H1 (cell line): ENCODE measurements at regions not wholly inside any gene's neighbourhood (a gene's known extent, or its start where the extent isn't known, plus 50 kb on each side); places are given as distances from the start of the nearest gene placed in this dataset.

Source experiments
- CTCF ChIA-PET: fragments of 300-600 bp; sonication (Branson Sonifier 250); formaldehyde crosslinking; loops from one replicate; lab custom pipeline; 2021; ENCODE audit not compliant: partially characterized antibody; lab: Charles Lee
- POLR2A ChIA-PET: fragments of 300-600 bp; sonication (Branson Sonifier 250); formaldehyde crosslinking; loops from one replicate; lab custom pipeline; 2021; ENCODE audit warnings: inconsistent platforms; ENCODE audit not compliant: partially characterized antibody; lab: Charles Lee
- DNase-seq, 2 experiments: peaks; one replicate each; pipeline versions ENCODE4 v3.0.0 to v3.0.0-alpha.2; 2010 to 2022; ENCODE audit warnings: low spot score in 2 of 2, low read depth in 1 of 2, mixed read lengths in 1 of 2
- FAIRE-seq: peaks from 2 replicates; lab custom pipeline; 2011; peaks lifted over from hg19 to GRCh38; lab: Jason Lieb, UNC
- H2AFZ ChIP-seq: 2 replicates; pipeline ENCODE4 v1.8.1; 2012; ENCODE audit warnings: low read length, inconsistent platforms
- H2AK5ac ChIP-seq: 2 replicates; pipeline ENCODE4 v1.6.1; 2013; ENCODE audit warnings: low read depth, low read length
- H2BK120ac ChIP-seq: replicated peaks from 2 replicates; pipeline ENCODE3; 2013; ENCODE audit warnings: low read depth, low read length, inconsistent platforms
- H2BK12ac ChIP-seq: 2 replicates; pipeline ENCODE4 v1.6.1; 2013; ENCODE audit warnings: low read depth, low read length
- H2BK15ac ChIP-seq: 2 replicates; pipeline ENCODE4 v1.6.1; 2013; ENCODE audit warnings: low read length
- H2BK20ac ChIP-seq: 2 replicates; pipeline ENCODE4 v1.6.1; 2013; ENCODE audit warnings: low read length
- H2BK5ac ChIP-seq: 2 replicates; pipeline ENCODE4 v1.6.1; 2013; ENCODE audit warnings: low read depth, low read length
- H3K14ac ChIP-seq: 2 replicates; pipeline ENCODE4 v1.6.1; 2013; ENCODE audit warnings: inconsistent platforms; ENCODE audit not compliant: insufficient read length
- H3K18ac ChIP-seq: 2 replicates; pipeline ENCODE4 v1.6.1; 2013; ENCODE audit warnings: low read length; ENCODE audit errors: extremely low read depth
- H3K23ac ChIP-seq: 2 replicates; pipeline ENCODE4 v1.6.1; 2013; ENCODE audit warnings: inconsistent platforms; ENCODE audit not compliant: insufficient read length
- H3K23me2 ChIP-seq: 2 replicates; pipeline ENCODE4 v1.6.1; 2013; ENCODE audit warnings: low read depth, low read length
- H3K27ac ChIP-seq: 2 replicates; pipeline ENCODE4 v1.6.1; 2011; ENCODE audit warnings: low read depth, low read length, inconsistent platforms
- H3K27me3 ChIP-seq, 4 experiments: replicated peaks in 1 of 4; 1 replicate in 1 of 4; 2 replicates in 3 of 4; pipeline versions ENCODE4 v1.6.1 to v1.8.1; 2011 to 2013; ENCODE audit warnings: low read length in 3 of 4, mild to moderate bottlenecking in 3 of 4, inconsistent platforms in 2 of 4, mixed read lengths in 2 of 4, moderate library complexity in 1 of 4; ENCODE audit not compliant: control insufficient read depth in 3 of 4, insufficient read depth in 3 of 4; ENCODE audit errors: extremely low read depth in 1 of 4
- H3K36me3 ChIP-seq, 4 experiments: 2 replicates each; pipeline versions ENCODE4 v1.6.1 to v1.8.1; 2011 to 2013; ENCODE audit warnings: mild to moderate bottlenecking in 4 of 4, low read length in 3 of 4, moderate library complexity in 2 of 4, control low read depth in 1 of 4, inconsistent platforms in 1 of 4; ENCODE audit not compliant: insufficient read depth in 4 of 4, control insufficient read depth in 2 of 4
- H3K4ac ChIP-seq: replicated peaks from 2 replicates; pipeline ENCODE3; 2013; ENCODE audit warnings: low read length, low read depth, mixed read lengths, inconsistent platforms; ENCODE audit not compliant: insufficient read length
- H3K4me1 ChIP-seq, 4 experiments: replicated peaks in 1 of 4; 1 replicate in 1 of 4; 2 replicates in 3 of 4; pipeline versions ENCODE4 v1.6.1 to v1.8.1; 2011 to 2013; ENCODE audit warnings: low read length in 3 of 4, inconsistent platforms in 2 of 4, mixed read lengths in 1 of 4; ENCODE audit not compliant: insufficient read depth in 4 of 4, control insufficient read depth in 3 of 4
- H3K4me2 ChIP-seq, 2 experiments: 2 replicates each; pipeline versions ENCODE4 v1.6.1 to v1.8.1; 2011 to 2013; ENCODE audit warnings: low read depth in 2 of 2, low read length in 2 of 2, control low read depth in 1 of 2, inconsistent platforms in 1 of 2, mild to moderate bottlenecking in 1 of 2; ENCODE audit not compliant: insufficient read depth in 1 of 2
- H3K4me3 ChIP-seq, 4 experiments: fragments of 200-600, 300-600 bp in 1 of 4; sonication (generic), shearing (Covaris generic), sonication (Bioruptor Twin) in 1 of 4; 2 replicates each; pipeline versions ENCODE4 v1.5.1 to v1.8.1; 2011 to 2016; ENCODE audit warnings: low read length in 4 of 4, low read depth in 3 of 4, control low read depth in 2 of 4, inconsistent platforms in 2 of 4, mild to moderate bottlenecking in 2 of 4, mixed read lengths in 1 of 4, moderate library complexity in 1 of 4; ENCODE audit not compliant: insufficient read depth in 2 of 4; ENCODE audit errors: extremely low read depth in 1 of 4
- H3K56ac ChIP-seq: replicated peaks from 2 replicates; pipeline ENCODE3; 2013; ENCODE audit warnings: low read depth, mild to moderate bottlenecking, mixed read lengths, low read length, inconsistent platforms; ENCODE audit not compliant: insufficient read length
- H3K79me1 ChIP-seq: 2 replicates; pipeline ENCODE4 v1.6.1; 2013; ENCODE audit warnings: low read depth, low read length, control low read depth
- H3K79me2 ChIP-seq, 2 experiments: 2 replicates each; pipeline versions ENCODE4 v1.6.1 to v1.8.1; 2012 to 2013; ENCODE audit warnings: low read length in 2 of 2, mild to moderate bottlenecking in 2 of 2, inconsistent platforms in 1 of 2; ENCODE audit not compliant: insufficient read depth in 2 of 2, control insufficient read depth in 1 of 2
- H3K9ac ChIP-seq, 4 experiments: replicated peaks in 1 of 4; 1 replicate in 1 of 4; 2 replicates in 3 of 4; pipeline versions ENCODE4 v1.6.1 to v1.8.1; 2011 to 2013; ENCODE audit warnings: low read depth in 3 of 4, low read length in 3 of 4, control low read depth in 2 of 4, mild to moderate bottlenecking in 2 of 4, moderate library complexity in 2 of 4, inconsistent platforms in 1 of 4; ENCODE audit errors: extremely low read depth in 1 of 4
- H3K9me3 ChIP-seq, 2 experiments: 2 replicates each; pipeline versions ENCODE4 v1.6.1 to v1.8.1; 2012 to 2013; ENCODE audit warnings: mild to moderate bottlenecking in 2 of 2, moderate library complexity in 2 of 2, control low read depth in 1 of 2, inconsistent platforms in 1 of 2, low read depth in 1 of 2, low read length in 1 of 2, mixed read lengths in 1 of 2; ENCODE audit not compliant: insufficient read depth in 2 of 2
- H4K20me1 ChIP-seq, 2 experiments: replicated peaks in 1 of 2; 2 replicates each; pipeline versions ENCODE3 to v1.8.1; 2011 to 2013; ENCODE audit warnings: inconsistent platforms in 2 of 2, low read length in 2 of 2, mild to moderate bottlenecking in 1 of 2; ENCODE audit not compliant: insufficient read depth in 2 of 2, control insufficient read depth in 1 of 2
- H4K5ac ChIP-seq: 2 replicates; pipeline ENCODE4 v1.6.1; 2013; ENCODE audit warnings: low read length, low read depth, mixed read lengths, inconsistent platforms; ENCODE audit not compliant: insufficient read length
- H4K8ac ChIP-seq: 2 replicates; pipeline ENCODE4 v1.8.0; 2013; ENCODE audit warnings: mild to moderate bottlenecking, moderate library complexity, low read length, inconsistent platforms; ENCODE audit not compliant: insufficient read depth; ENCODE audit errors: extremely low read depth
- H4K91ac ChIP-seq: replicated peaks from 2 replicates; pipeline ENCODE3; 2013; ENCODE audit warnings: low read length, mixed read lengths, inconsistent platforms; ENCODE audit not compliant: insufficient read length
- ATF3 ChIP-seq: IDR thresholded peaks from 2 replicates; pipeline ENCODE4 v1.6.1; 2011; ENCODE audit warnings: low read depth, mild to moderate bottlenecking, low read length; ENCODE audit not compliant: insufficient read depth
- POLR2A ChIP-seq, 2 experiments: IDR thresholded peaks; 1 replicate in 1 of 2; 2 replicates in 1 of 2; pipeline ENCODE4 v1.6.1; 2011; ENCODE audit warnings: low read depth in 2 of 2, low read length in 2 of 2, mild to moderate bottlenecking in 2 of 2; ENCODE audit errors: control extremely low read depth in 1 of 2
- WGBS, 2 experiments: shearing (Covaris generic) in 1 of 2; methylation state at CpG; one replicate each; pipeline versions ENCODE4 v1.1.6 to v1.1.7; 2013 to 2015; ENCODE audit warnings: low lambda C conversion rate in 2 of 2, mixed read lengths in 2 of 2, inconsistent platforms in 1 of 2, low coverage in 1 of 2, missing lambda C conversion rate in 1 of 2; ENCODE audit not compliant: insufficient replicate concordance in 2 of 2, insufficient coverage in 1 of 2, insufficient read length in 1 of 2; ENCODE audit errors: extremely low coverage in 1 of 2, missing lambda C conversion rate in 1 of 2; 5-methylcytosine and 5-hydroxymethylcytosine counted together
- TF ChIP-seq, protein P1 (sequence below): IDR thresholded peaks from 2 replicates; pipeline ENCODE4 v1.6.1; 2011; ENCODE audit warnings: low read length, improper control_type of control experiment

DNA sequence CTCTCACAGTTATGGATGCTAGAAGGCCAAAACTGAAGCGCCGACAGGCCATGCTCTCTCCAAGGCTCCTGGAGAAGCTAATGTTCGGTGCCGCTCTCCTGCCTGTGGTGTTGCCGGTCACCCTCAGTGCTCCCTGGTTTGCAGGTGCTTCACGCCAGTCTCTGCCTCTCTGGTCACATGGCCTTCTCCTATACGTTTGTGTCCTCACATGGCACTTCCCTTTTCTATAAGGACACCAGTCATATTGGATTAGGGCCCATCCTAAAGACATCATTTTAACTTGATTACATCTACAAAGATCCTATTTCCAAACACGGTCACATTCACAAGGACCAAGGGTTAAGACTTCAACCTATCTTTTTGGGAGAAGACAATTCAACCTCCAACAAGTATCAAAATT is 671.3 kb upstream of the ARGLU1 start:
- ChIA-PET POLR2A (no interaction called here), CTCF (interaction anchor here (1.3 to 1.5 kb wide), 3 partner anchors 25 to 36 kb away, joined by 3 to 8 read pairs (median 4); no protein-coding TSS in a partner anchor)
- no peak overlapping the region for H4K5ac ChIP-seq
- H2BK120ac ChIP-seq: no peak overlapping the region
- no peaks in the 10 kb centered on the region for H3K79me2 ChIP-seq
- no peak overlapping the region for H4K8ac ChIP-seq
- H3K9me3 ChIP-seq: no peaks in the 10 kb centered on the region
- H2BK5ac ChIP-seq: no peak overlapping the region
- H3K27me3 ChIP-seq: no peaks in the 10 kb centered on the region
- H3K14ac ChIP-seq: no peak overlapping the region
- no peak overlapping the region for H3K4me3 ChIP-seq
- no peak for FAIRE-seq
- no peak overlapping the region for H2AFZ ChIP-seq
- H3K18ac ChIP-seq: no peak overlapping the region
- TF ChIP-seq, protein P1, sequence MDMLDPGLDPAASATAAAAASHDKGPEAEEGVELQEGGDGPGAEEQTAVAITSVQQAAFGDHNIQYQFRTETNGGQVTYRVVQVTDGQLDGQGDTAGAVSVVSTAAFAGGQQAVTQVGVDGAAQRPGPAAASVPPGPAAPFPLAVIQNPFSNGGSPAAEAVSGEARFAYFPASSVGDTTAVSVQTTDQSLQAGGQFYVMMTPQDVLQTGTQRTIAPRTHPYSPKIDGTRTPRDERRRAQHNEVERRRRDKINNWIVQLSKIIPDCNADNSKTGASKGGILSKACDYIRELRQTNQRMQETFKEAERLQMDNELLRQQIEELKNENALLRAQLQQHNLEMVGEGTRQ: no peak
- TF ChIP-seq POLR2A (IDR thresholded peaks at IDR 0.05; ENCODE audit: control extremely low read depth in 1 of 2, low read depth in 2 of 2, low read length in 2 of 2): no peak
- no peak for TF ChIP-seq ATF3
- 88% methylated on average over 8 of the region's 8 CpGs; no CpG with 5 or more reads in 1 of the 2 experiments for WGBS, 2 experiments
- H2AK5ac ChIP-seq: no peak overlapping the region
- no peaks in the 10 kb centered on the region for H3K79me1 ChIP-seq
- H2BK15ac ChIP-seq: no peak overlapping the region
- H4K20me1 ChIP-seq: no peaks in the 10 kb centered on the region
- no peaks in the 10 kb centered on the region for H3K4me1 ChIP-seq
- H3K36me3 ChIP-seq: no peaks in the 10 kb centered on the region
- DNase-seq: no peak
- no peaks in the 10 kb centered on the region for H3K23me2 ChIP-seq
- H3K4ac ChIP-seq: no peak overlapping the region
- no peak overlapping the region for H3K56ac ChIP-seq
- no peak overlapping the region for H2BK20ac ChIP-seq
- no peak overlapping the region for H3K23ac ChIP-seq
- no peak overlapping the region; the same call in 1 of the 2 replicates for H2BK12ac ChIP-seq
- no peak overlapping the region for H3K4me2 ChIP-seq
- no peak overlapping the region for H3K9ac ChIP-seq
- H3K27ac ChIP-seq: no peak overlapping the region
- no peak overlapping the region for H4K91ac ChIP-seq
